Naive thymus-derived CD8-positive, alpha-beta T cell (primary cell): ENCODE measurements at regions not wholly inside any gene's neighbourhood (a gene's known extent, or its start where the extent isn't known, plus 50 kb on each side); places are given as distances from the start of the nearest gene placed in this dataset.

Source experiments
- ATAC-seq, 2 donors: fragments of 150-1000 bp; cut with Tn5 transposase in 1 of 2; sonication (Bioruptor Pico), chemical (Tn5 transposase) in 1 of 2; 1 replicate in 1 of 2; 2 replicates in 1 of 2; pipeline ENCODE4 v1.10.0; 2021; ENCODE audit warnings: mild to moderate bottlenecking in 2 of 2, moderate library complexity in 2 of 2
- POLR2A ChIA-PET: fragments of 350-600 bp; sonication (Branson Sonifier 250); formaldehyde crosslinking; loops from one replicate; lab custom pipeline; 2021; ENCODE audit warnings: antibody characterized with exemption; lab: Charles Lee
- DNase-seq, 10 donors: peaks; one replicate each; pipeline versions ENCODE4 v3.0.0 to v3.0.0-alpha.2; 2020 to 2022
- H3K27ac Mint-ChIP-seq, 10 donors: one replicate each; pipeline ENCODE4 v1.8.0; 2020 to 2022; ENCODE audit warnings: mild to moderate bottlenecking in 10 of 10, mixed read lengths in 10 of 10, moderate library complexity in 4 of 10, inconsistent platforms in 1 of 10
- H3K27me3 Mint-ChIP-seq, 5 donors: one replicate each; pipeline ENCODE4 v1.8.0; 2021 to 2022; ENCODE audit warnings: mixed read lengths in 5 of 5
- H3K36me3 Mint-ChIP-seq, 3 donors: one replicate each; pipeline ENCODE4 v1.8.0; 2020 to 2022; ENCODE audit warnings: mixed read lengths in 3 of 3, mild to moderate bottlenecking in 2 of 3, inconsistent platforms in 1 of 3
- H3K4me1 Mint-ChIP-seq, 4 donors: one replicate each; pipeline ENCODE4 v1.8.0; 2021 to 2022; ENCODE audit warnings: mixed read lengths in 4 of 4
- H3K4me3 Mint-ChIP-seq, 10 donors: one replicate each; pipeline ENCODE4 v1.8.0; 2020 to 2022; ENCODE audit warnings: mild to moderate bottlenecking in 10 of 10, mixed read lengths in 10 of 10, moderate library complexity in 6 of 10, inconsistent platforms in 1 of 10
- H3K9me3 Mint-ChIP-seq, 9 donors: one replicate each; pipeline ENCODE4 v1.8.0; 2020 to 2022; ENCODE audit warnings: mixed read lengths in 9 of 9, mild to moderate bottlenecking in 3 of 9, inconsistent platforms in 1 of 9, moderate library complexity in 1 of 9

DNA sequence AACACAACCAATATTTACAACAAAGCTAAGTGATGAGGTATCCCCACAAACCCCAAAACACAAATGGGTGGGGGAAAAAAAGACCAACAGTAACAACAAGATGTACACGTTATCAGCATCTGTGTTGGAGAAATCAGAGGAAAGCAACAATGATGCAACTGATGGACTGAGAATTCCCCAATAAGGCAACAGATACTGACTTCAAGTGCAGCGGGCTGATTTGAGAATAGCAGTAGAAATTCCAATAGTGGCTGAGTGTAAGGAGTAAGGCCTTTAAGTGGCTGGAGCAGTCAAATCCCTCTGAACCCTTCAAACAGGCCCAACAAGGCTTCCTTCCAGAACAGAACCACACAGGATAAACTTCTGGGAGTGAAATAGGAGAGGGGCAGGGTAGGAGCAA, 97.6 kb downstream of the TM2D1 start:
- POLR2A ChIA-PET: no interaction called here
- Mint-ChIP-seq H3K4me3 (no peak overlapping the region), H3K27ac (no peak overlapping the region), H3K9me3 (peaks cover 0 to 1% (median 0%) of the 10 kb centered on the region in 9 donors), H3K27me3 (peaks cover 0 to 8% (median 1%) of the 10 kb centered on the region in 5 donors), H3K36me3 (peaks cover 0 to 6% (median 0%) of the 10 kb centered on the region in 3 donors), H3K4me1 (peaks cover 0 to 1% (median 0%) of the 10 kb centered on the region in 4 donors)
- DNase-seq: no peak
- ATAC-seq: no peak

DNA sequence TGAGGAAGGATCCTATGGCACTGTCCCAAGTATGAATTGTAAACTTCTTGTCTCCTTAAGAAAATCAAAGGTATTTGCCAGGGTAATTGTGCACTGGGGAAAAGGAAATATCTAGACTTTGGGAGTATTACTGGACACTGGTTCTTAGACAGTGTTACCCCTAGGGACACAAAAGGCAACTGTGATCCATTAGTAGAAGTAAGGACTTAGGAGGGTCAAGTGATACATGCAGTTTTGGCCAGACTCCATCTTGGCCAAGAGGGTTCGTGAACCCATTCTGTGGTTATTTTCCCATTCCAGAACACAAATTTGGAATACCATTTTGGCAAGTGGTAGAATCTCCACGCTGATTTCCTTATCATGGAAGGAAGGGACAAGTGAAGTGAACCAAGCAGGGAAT, 98.1 kb downstream of the TM2D1 start:
- H3K9me3 Mint-ChIP-seq: peaks cover 0 to 1% (median 0%) of the 10 kb centered on the region in 9 donors
- ATAC-seq (no peak), DNase-seq (no peak)
- peaks cover 0 to 8% (median 1%) of the 10 kb centered on the region in 5 donors for H3K27me3 Mint-ChIP-seq
- peaks cover 0 to 1% (median 0%) of the 10 kb centered on the region in 4 donors for H3K4me1 Mint-ChIP-seq
- peaks cover 0 to 6% (median 0%) of the 10 kb centered on the region in 3 donors for H3K36me3 Mint-ChIP-seq
- H3K4me3 Mint-ChIP-seq: no peak overlapping the region
- H3K27ac Mint-ChIP-seq: no peak overlapping the region
- POLR2A ChIA-PET: no interaction called here

DNA sequence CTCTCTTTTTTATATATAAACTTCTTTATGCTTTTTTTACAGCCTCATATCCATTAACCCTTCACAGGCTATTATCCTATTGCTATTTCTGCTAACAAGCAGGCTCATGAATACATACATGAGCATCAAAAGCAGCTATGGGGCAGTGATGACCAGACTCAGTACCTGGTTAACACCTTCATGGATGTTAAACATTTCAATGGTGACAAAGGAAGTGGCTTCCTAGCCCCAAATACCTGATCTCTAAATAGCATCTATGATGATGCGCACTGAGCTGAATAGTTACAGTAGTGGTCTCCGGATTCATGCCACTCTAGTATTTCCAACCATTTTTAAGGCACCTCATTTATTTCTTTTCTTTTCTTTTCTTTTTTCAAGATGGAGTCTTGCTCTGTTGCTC, 101.1 kb downstream of the TM2D1 start:
- POLR2A ChIA-PET: no interaction called here
- H3K36me3 Mint-ChIP-seq: peaks cover 0 to 6% (median 0%) of the 10 kb centered on the region in 3 donors

DNA sequence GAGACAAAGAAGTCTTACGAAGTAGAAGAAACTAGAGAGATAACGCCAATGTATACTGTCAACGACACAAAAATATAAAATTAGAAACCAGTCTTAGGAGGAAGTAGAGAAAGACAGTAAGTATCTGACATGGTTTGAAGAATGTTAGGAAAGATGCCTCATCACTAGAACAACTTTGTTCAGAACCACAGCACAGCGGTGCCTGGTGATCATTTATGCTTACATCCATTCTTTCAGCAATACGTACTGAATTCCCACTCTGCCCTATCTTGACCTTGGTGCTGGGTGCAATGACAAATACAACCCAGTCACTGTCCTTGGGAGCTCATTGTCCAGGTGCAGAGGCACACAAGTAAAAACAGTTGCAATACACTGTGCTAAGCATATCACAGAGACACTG, 104.4 kb downstream of the TM2D1 start:
- ATAC-seq: no peak

More for the DNA sequence above, 101.1 kb downstream of the TM2D1 start:
- H3K4me1 Mint-ChIP-seq: peaks cover 0 to 1% (median 0%) of the 10 kb centered on the region in 4 donors
- no peak for ATAC-seq
- DNase-seq: no peak
- H3K27me3 Mint-ChIP-seq: peaks cover 0 to 8% (median 1%) of the 10 kb centered on the region in 5 donors
- H3K4me3 Mint-ChIP-seq: no peak overlapping the region
- H3K27ac Mint-ChIP-seq: no peak overlapping the region
- peaks cover 0 to 1% (median 0%) of the 10 kb centered on the region in 9 donors for H3K9me3 Mint-ChIP-seq

DNA sequence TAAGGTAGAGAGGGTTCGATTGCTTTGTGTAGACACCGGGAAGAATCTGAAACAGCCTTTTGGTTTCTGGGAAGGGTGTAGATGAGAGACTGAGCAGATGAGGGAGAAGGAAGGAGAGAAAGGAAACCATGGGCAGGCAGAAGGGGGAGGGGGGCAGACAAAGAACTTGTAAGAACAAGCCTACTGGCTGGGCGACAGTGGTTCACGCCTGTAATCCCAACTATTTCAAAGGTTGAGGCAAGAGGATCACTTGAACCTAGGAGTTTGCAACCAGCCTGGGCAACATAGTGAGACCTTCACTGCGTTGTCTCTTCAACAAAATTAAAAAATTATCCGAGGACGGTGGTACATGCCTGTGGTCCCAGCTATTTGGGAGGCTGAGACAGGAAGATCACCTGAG, 106.2 kb downstream of the TM2D1 start:
- H3K4me3 Mint-ChIP-seq: no peak overlapping the region
- no peak overlapping the region for H3K27ac Mint-ChIP-seq
- POLR2A ChIA-PET: no interaction called here

More for the DNA sequence above, 104.4 kb downstream of the TM2D1 start:
- Mint-ChIP-seq H3K4me3 (no peak overlapping the region), H3K27me3 (peaks cover 0 to 4% (median 2%) of the 10 kb centered on the region in 5 donors), H3K4me1 (peaks cover 0 to 1% (median 0%) of the 10 kb centered on the region in 4 donors), H3K9me3 (no peaks in the 10 kb centered on the region), H3K36me3 (no peaks in the 10 kb centered on the region), H3K27ac (no peak overlapping the region)
- DNase-seq: no peak
- POLR2A ChIA-PET: no interaction called here

DNA sequence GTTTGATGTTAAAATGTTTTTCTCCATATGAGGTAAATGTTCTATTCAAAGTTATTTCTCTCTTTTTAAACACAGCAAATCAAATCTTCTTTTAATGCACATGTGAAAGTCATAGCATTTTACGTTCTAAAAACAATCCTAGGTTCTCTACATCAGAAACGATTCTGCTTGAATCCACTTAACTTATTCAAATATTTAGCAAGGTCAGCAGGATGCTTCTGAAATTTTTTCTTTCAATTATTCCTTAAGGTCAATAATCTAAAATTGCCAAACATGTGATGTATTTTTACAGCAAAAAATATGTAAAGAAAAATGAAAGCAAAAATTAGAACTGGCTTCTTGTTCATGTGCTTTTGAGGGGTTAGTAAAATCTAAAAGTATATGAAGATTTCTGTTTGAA, 106.7 kb downstream of the TM2D1 start:
- H3K4me3 Mint-ChIP-seq: no peak overlapping the region
- no peak overlapping the region for H3K27ac Mint-ChIP-seq

More for the DNA sequence above, 106.2 kb downstream of the TM2D1 start:
- DNase-seq (no peak), ATAC-seq (no peak)
- Mint-ChIP-seq H3K4me1 (peaks cover 0 to 1% (median 0%) of the 10 kb centered on the region in 4 donors), H3K9me3 (no peaks in the 10 kb centered on the region), H3K27me3 (peaks cover 0 to 4% (median 2%) of the 10 kb centered on the region in 5 donors), H3K36me3 (no peaks in the 10 kb centered on the region)

DNA sequence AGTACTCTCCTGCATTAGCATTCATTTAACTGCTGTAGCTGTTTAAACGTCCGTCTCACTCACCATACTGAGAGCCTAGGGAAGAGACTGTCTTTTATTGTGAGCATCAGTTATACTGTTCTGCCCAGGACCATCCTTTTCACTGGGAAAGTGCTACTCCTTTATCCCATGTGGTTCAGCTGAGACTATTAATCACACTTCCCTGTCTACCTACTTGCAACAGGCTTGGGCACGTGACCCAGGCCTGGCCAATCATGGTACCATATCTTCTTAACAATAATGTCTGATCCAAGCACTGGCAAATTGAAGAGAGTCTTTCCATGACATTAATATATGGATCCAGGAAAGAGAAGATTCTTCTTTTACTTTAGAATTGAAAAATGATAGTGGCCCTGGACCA, 108.1 kb downstream of the TM2D1 start:
- no peaks in the 10 kb centered on the region for H3K9me3 Mint-ChIP-seq
- peaks cover 0 to 4% (median 2%) of the 10 kb centered on the region in 5 donors for H3K27me3 Mint-ChIP-seq

More for the DNA sequence above, 106.7 kb downstream of the TM2D1 start:
- Mint-ChIP-seq H3K27me3 (peaks cover 0 to 4% (median 2%) of the 10 kb centered on the region in 5 donors), H3K4me1 (no peaks in the 10 kb centered on the region), H3K36me3 (no peaks in the 10 kb centered on the region), H3K9me3 (no peaks in the 10 kb centered on the region)
- no peak for DNase-seq
- POLR2A ChIA-PET: no interaction called here
- ATAC-seq: no peak

DNA sequence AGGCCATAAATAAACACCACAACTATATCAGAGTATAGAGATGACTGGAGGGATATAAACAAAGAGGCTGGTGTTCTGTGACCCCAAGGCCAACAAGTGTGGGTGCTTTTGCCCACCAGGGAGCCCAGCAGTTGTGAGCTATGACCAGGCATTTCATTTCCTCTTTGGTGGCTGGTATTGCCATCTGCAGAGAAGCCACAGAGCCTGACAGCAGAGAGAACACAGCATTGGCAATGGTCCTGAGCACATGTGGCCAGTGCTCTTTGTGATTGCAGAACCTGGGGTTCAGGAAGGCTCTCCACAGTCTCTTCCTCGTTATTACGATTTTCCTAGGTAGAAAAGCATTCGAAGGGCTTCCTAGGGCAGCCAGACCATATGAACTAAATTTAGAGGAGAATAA, 112.3 kb downstream of the TM2D1 start:
- Mint-ChIP-seq H3K27ac (no peak overlapping the region), H3K4me3 (no peak overlapping the region), H3K36me3 (no peaks in the 10 kb centered on the region), H3K27me3 (peaks cover 0 to 4% (median 2%) of the 10 kb centered on the region in 5 donors), H3K9me3 (no peaks in the 10 kb centered on the region), H3K4me1 (no peaks in the 10 kb centered on the region)
- no peak for DNase-seq
- POLR2A ChIA-PET: no interaction called here
- ATAC-seq: no peak

More for the DNA sequence above, 108.1 kb downstream of the TM2D1 start:
- POLR2A ChIA-PET: no interaction called here
- ATAC-seq (no peak), DNase-seq (no peak)
- no peaks in the 10 kb centered on the region for H3K36me3 Mint-ChIP-seq
- no peaks in the 10 kb centered on the region for H3K4me1 Mint-ChIP-seq
- H3K4me3 Mint-ChIP-seq: no peak overlapping the region
- no peak overlapping the region for H3K27ac Mint-ChIP-seq

DNA sequence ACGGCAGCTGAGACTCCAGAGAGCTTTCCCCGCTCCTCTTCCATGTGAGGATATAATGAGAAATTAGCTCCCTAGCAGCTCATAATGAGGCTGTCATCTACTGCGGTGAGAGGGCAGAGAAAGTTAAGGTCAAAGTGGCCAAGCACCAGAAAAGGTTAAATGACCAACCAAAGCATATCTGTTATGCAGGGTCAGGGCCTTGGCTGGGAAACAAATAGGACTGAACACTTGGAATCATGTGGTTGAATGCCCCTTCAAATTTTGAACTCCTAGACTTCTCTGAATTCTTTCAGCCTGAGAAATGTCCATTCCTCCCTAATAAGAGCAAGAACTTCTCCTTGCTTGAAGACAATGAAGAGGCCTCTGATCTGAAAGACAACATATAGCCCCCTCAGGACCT, 115.9 kb downstream of the TM2D1 start:
- no peaks in the 10 kb centered on the region for H3K9me3 Mint-ChIP-seq
- no peaks in the 10 kb centered on the region for H3K27me3 Mint-ChIP-seq
- no peak for ATAC-seq

DNA sequence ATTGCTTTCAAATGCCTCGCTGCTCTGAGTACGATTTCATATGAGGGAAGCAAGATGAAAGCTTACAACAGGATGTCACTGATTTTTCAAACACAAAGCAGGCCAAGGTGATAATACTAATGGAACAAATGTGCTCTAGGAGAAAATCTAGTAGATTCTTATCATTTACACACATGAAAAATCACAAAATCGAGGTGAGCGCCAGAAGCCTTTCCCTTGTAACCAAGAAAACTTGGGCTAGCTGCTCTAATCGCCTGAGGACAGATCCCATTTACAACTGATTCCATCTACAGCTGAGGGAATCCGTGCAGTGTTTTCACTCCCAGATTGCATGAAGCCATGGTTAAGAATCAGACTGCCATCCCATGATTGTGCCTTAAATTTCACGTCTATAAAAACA, 117.5 kb downstream of the TM2D1 start:
- Mint-ChIP-seq H3K36me3 (no peaks in the 10 kb centered on the region), H3K27ac (no peak overlapping the region), H3K27me3 (no peaks in the 10 kb centered on the region), H3K4me1 (no peaks in the 10 kb centered on the region), H3K4me3 (no peak overlapping the region), H3K9me3 (no peaks in the 10 kb centered on the region)
- no peak for DNase-seq
- POLR2A ChIA-PET: no interaction called here
- no peak for ATAC-seq

More for the DNA sequence above, 115.9 kb downstream of the TM2D1 start:
- DNase-seq: no peak
- no peak overlapping the region for H3K27ac Mint-ChIP-seq
- POLR2A ChIA-PET: no interaction called here
- H3K36me3 Mint-ChIP-seq: no peaks in the 10 kb centered on the region
- H3K4me3 Mint-ChIP-seq: no peak overlapping the region
- H3K4me1 Mint-ChIP-seq: no peaks in the 10 kb centered on the region

DNA sequence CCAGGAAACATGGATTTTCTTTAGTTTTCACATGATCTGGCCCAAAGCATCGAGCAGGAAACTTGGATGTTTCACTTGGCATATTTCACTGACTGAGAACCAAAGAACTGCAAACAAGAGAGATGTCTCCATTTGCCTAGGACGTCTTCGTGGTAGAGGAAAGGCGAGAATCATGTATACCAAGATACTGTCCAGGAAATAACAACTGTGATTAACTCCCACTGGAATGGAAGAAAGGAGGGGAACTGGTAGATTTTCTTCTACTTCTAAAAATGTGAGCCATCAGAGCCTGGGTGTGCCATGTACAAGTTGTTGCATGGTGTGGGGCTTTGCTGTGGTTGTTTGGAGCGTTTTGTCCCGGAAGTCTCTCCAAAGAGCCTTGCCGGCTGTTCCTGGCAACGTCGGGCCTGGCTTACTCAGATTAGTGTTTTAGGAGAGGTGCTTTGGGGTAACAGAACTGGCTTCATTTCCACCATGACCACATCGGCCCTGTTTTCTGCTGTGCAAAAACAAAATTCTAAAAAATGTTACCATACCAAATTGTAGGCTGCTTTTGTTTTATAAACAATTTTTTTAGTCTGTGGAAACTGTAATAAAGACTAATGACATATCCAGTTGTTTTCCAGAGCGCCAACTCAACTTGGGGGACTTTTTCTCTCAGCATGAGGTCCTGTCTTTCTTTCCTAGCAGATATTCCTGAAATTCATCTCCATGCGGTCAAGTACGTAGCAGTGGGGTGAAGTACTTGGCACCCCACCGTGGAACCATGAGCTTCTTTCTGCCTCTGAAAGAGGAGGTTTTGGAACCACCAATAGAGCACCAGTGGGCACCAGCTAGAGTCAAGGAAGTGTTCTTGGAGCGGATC, 118.3 kb downstream of the TM2D1 start:
- POLR2A ChIA-PET: no interaction called here
- no peak for DNase-seq
- no peak overlapping the region for H3K27ac Mint-ChIP-seq
- H3K4me3 Mint-ChIP-seq: no peak overlapping the region
- H3K36me3 Mint-ChIP-seq: no peaks in the 10 kb centered on the region
- no peaks in the 10 kb centered on the region for H3K9me3 Mint-ChIP-seq
- ATAC-seq: no peak
- H3K27me3 Mint-ChIP-seq: no peaks in the 10 kb centered on the region
- H3K4me1 Mint-ChIP-seq: no peaks in the 10 kb centered on the region

DNA sequence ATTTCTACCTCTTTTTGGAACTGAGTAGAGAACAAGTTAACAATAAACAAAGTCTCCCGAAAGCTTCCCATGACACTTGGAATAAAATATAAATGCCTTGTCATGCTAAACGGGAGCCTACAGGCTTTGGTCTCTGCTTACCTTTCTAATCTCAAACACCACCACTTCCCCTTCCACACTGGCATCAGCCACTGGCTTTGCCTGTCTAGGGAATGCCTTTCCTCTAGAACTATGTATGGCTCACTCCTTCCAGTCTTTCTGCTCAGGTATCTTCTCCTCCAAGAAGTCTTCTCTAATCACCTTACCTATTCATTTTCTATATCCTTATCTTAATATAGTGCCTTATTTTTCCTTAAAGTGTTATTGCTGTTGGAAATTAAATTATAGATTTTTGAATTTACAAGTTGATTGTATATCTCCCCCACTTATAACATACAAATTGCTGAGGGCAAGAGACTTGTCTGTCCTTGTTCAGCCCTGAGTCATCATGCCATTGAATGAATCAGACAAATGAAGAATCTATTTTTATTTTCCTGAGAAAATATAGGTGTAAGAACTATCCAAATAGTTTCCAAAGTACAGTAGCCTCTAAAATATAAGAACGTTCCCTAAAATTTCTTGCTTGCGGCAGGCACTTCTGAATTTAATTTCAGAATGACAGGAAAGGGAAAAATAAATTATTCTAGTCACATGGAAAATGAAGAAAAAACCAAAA, 119.2 kb downstream of the TM2D1 start:
- no peaks in the 10 kb centered on the region for H3K4me1 Mint-ChIP-seq
- no peaks in the 10 kb centered on the region for H3K36me3 Mint-ChIP-seq
- DNase-seq (no peak), ATAC-seq (no peak)
- no peaks in the 10 kb centered on the region for H3K27me3 Mint-ChIP-seq
- H3K27ac Mint-ChIP-seq: no peak overlapping the region
- H3K4me3 Mint-ChIP-seq: no peak overlapping the region
- no peaks in the 10 kb centered on the region for H3K9me3 Mint-ChIP-seq
- POLR2A ChIA-PET: no interaction called here

DNA sequence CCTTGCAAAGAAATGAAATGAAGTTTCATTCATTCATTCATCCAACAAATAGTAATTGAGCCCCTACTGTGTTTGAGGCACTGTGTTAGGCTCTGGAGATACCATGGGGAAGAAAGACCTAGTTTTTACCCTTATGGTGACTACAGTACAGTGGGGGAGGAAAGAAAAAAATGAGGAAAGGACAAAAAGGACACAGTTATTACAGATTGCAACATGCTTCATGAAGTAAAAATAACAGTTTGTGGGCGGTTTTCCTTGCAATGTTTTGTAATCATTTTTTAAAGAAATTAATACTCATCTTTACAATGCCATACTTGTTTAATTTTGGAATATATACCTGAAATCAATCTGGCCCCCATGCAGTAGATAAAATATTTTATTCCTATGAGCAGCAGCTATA, 120.3 kb downstream of the TM2D1 start:
- no peak for ATAC-seq
- POLR2A ChIA-PET: no interaction called here

More for the DNA sequence above, 120.3 kb downstream of the TM2D1 start:
- Mint-ChIP-seq H3K4me3 (no peak overlapping the region), H3K27me3 (no peaks in the 10 kb centered on the region), H3K27ac (no peak overlapping the region), H3K9me3 (no peaks in the 10 kb centered on the region), H3K36me3 (no peaks in the 10 kb centered on the region), H3K4me1 (no peaks in the 10 kb centered on the region)
- DNase-seq: no peak
